ENCODE measurements at regions not wholly inside any gene's neighbourhood (a gene's known extent, or its start where the extent isn't known, plus 50 kb on each side); places are given as distances from the start of the nearest gene placed in this dataset.

DNA sequence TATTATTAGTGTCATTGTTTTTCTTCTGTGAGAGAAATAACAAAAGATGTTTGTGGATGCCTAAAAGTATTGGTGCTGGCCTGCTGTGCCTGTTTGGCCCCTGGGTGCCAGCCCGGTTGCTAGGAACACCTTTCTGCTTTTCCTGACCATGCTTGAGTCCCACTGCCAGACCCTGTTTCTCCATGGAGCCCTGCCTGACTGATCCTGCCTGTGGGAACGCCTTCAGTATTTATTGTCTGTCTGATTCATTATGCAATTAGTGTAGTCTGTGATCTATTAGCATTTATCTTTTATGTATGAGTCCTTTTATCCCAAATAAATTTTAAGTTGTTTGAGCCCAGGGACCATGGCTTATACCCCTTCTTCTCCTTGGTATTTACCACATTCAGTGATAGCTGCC lies 98.6 kb upstream of the MPPED2 start:
- TF ChIP-seq EZH2 (IDR thresholded peaks at IDR 0.05; ENCODE audit: borderline replicate concordance) (no peak), EZH2phosphoT487 (IDR thresholded peaks at IDR 0.05; ENCODE audit: low read depth, severe bottlenecking, unreplicated experiment) (no peak)
- TF ChIP-seq, protein P1, sequence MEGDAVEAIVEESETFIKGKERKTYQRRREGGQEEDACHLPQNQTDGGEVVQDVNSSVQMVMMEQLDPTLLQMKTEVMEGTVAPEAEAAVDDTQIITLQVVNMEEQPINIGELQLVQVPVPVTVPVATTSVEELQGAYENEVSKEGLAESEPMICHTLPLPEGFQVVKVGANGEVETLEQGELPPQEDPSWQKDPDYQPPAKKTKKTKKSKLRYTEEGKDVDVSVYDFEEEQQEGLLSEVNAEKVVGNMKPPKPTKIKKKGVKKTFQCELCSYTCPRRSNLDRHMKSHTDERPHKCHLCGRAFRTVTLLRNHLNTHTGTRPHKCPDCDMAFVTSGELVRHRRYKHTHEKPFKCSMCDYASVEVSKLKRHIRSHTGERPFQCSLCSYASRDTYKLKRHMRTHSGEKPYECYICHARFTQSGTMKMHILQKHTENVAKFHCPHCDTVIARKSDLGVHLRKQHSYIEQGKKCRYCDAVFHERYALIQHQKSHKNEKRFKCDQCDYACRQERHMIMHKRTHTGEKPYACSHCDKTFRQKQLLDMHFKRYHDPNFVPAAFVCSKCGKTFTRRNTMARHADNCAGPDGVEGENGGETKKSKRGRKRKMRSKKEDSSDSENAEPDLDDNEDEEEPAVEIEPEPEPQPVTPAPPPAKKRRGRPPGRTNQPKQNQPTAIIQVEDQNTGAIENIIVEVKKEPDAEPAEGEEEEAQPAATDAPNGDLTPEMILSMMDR (IDR thresholded peaks at IDR 0.05; ENCODE audit: poor library complexity) = no peak

All from hepatocyte (in vitro differentiated cells).